Nephron (organoid): ENCODE measurements at regions not wholly inside any gene's neighbourhood (a gene's known extent, or its start where the extent isn't known, plus 50 kb on each side); places are given as distances from the start of the nearest gene placed in this dataset.

Experiments used
- H3K27ac Mint-ChIP-seq, 3 experiments: 2 replicates each; pipeline ENCODE4 v1.8.0; 2020; ENCODE audit warnings: mixed read lengths in 3 of 3, mild to moderate bottlenecking in 2 of 3, moderate library complexity in 1 of 3
- H3K27me3 Mint-ChIP-seq: 2 replicates; pipeline ENCODE4 v1.8.0; 2021; ENCODE audit warnings: low read depth, mild to moderate bottlenecking, moderate library complexity, mixed read lengths
- H3K36me3 Mint-ChIP-seq: 2 replicates; pipeline ENCODE4 v1.8.0; 2020; ENCODE audit warnings: low read depth, mixed read lengths
- H3K4me1 Mint-ChIP-seq: 2 replicates; pipeline ENCODE4 v1.8.0; 2020; ENCODE audit warnings: mixed read lengths
- H3K4me3 Mint-ChIP-seq, 3 experiments: 2 replicates each; pipeline ENCODE4 v1.8.0; 2020; ENCODE audit warnings: mild to moderate bottlenecking in 3 of 3, mixed read lengths in 3 of 3, moderate library complexity in 2 of 3
- H3K9me3 Mint-ChIP-seq: 2 replicates; pipeline ENCODE4 v1.8.0; 2020; ENCODE audit warnings: mixed read lengths
- TF ChIP-seq, protein P1 (sequence below), 3 experiments: fragments of 200-600 bp; sonication (generic); IDR thresholded peaks; one replicate each; pipeline ENCODE4 v1.5.0; 2021; ENCODE audit warnings: antibody characterized with exemption in 3 of 3; ENCODE audit not compliant: unreplicated experiment in 3 of 3

DNA sequence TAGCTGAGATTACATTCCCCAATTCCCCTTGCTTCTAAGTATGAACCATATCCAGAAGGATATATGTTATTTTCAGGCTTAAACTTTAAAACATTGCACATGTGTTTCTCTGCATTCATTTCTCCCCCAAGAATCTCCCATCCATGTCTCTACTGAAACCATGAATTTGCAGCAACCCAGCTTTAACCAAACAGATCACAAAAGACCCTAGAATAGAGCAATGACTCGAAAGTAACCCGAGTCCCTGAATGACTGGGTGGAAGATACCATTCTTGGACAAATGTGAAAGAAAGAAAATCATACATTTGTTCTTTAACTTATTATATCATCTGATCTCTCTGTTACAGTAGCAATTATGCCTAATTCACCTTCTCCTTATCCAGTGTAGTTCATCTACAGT is 278.7 kb downstream of the IPMK start:
- Mint-ChIP-seq H3K4me1 (no peaks in the 10 kb centered on the region), H3K27me3 (no peaks in the 10 kb centered on the region), H3K9me3 (no peaks in the 10 kb centered on the region), H3K27ac (no peak overlapping the region), H3K4me3 (no peak overlapping the region), H3K36me3 (no peaks in the 10 kb centered on the region)
- TF ChIP-seq, protein P1, sequence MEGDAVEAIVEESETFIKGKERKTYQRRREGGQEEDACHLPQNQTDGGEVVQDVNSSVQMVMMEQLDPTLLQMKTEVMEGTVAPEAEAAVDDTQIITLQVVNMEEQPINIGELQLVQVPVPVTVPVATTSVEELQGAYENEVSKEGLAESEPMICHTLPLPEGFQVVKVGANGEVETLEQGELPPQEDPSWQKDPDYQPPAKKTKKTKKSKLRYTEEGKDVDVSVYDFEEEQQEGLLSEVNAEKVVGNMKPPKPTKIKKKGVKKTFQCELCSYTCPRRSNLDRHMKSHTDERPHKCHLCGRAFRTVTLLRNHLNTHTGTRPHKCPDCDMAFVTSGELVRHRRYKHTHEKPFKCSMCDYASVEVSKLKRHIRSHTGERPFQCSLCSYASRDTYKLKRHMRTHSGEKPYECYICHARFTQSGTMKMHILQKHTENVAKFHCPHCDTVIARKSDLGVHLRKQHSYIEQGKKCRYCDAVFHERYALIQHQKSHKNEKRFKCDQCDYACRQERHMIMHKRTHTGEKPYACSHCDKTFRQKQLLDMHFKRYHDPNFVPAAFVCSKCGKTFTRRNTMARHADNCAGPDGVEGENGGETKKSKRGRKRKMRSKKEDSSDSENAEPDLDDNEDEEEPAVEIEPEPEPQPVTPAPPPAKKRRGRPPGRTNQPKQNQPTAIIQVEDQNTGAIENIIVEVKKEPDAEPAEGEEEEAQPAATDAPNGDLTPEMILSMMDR (IDR thresholded peaks at IDR 0.05; ENCODE audit: unreplicated experiment in 3 of 3), result no peak

DNA sequence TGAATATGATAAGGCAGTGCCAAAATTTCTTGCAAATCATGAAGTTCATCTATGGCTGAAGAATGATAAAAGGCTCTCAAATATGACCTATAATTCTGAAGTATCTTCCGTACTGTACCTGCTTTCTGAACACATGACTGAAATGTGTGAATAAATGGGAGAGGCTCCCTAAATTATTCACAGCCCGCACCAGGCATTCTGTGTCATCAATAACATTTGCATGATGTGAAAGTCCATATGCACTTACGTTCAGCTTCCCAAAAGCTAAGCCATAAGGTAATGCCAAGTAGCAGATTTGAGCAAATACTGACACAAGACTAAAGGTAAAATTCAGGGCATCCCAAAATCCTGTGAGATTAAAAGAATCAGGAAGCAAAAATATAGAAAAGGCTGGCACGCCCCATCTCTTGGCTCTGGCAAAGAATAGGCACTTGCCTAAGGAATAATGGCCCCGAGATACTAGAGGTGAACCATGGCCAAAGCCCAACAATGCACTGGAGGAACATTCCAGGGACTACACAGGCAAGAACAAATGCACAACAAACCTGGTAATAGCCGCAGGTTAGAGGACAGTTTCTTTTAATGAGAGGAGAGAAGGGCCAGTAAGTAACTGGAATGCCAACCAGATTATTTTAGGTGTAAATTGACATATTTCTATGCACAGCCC is 280.5 kb downstream of the IPMK start:
- H3K4me3 Mint-ChIP-seq, result no peak overlapping the region
- H3K27me3 Mint-ChIP-seq, result no peaks in the 10 kb centered on the region
- no peaks in the 10 kb centered on the region for H3K9me3 Mint-ChIP-seq
- no peaks in the 10 kb centered on the region for H3K4me1 Mint-ChIP-seq
- TF ChIP-seq, protein P1 (IDR thresholded peaks at IDR 0.05; ENCODE audit: unreplicated experiment in 3 of 3), result no peak
- H3K36me3 Mint-ChIP-seq, result no peaks in the 10 kb centered on the region
- no peak overlapping the region for H3K27ac Mint-ChIP-seq

DNA sequence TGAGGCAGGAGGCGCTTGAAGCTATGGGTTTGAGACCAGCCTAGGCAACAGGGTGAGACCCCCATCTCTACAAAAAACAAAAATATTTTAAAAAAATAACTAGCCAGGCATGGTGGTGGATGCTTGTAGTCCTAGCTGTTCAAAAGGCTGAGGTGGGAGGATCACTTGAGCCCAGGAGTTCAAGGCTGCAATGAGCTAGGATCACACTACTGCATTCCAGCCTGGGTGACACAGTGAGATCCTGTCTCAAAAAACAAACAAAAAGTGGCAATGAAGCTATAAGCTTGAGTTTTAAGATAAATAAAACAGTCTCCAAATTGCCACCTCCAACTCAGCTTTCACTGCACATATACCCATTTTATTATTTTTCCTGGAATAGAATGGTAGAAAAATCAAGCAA is 281.3 kb downstream of the IPMK start:
- H3K4me1 Mint-ChIP-seq, result no peaks in the 10 kb centered on the region
- H3K9me3 Mint-ChIP-seq, result no peaks in the 10 kb centered on the region
- no peak overlapping the region for H3K4me3 Mint-ChIP-seq
- H3K27me3 Mint-ChIP-seq, result no peaks in the 10 kb centered on the region
- TF ChIP-seq, protein P1 (IDR thresholded peaks at IDR 0.05; ENCODE audit: unreplicated experiment in 3 of 3), result no peak
- no peak overlapping the region for H3K27ac Mint-ChIP-seq
- H3K36me3 Mint-ChIP-seq, result no peaks in the 10 kb centered on the region

DNA sequence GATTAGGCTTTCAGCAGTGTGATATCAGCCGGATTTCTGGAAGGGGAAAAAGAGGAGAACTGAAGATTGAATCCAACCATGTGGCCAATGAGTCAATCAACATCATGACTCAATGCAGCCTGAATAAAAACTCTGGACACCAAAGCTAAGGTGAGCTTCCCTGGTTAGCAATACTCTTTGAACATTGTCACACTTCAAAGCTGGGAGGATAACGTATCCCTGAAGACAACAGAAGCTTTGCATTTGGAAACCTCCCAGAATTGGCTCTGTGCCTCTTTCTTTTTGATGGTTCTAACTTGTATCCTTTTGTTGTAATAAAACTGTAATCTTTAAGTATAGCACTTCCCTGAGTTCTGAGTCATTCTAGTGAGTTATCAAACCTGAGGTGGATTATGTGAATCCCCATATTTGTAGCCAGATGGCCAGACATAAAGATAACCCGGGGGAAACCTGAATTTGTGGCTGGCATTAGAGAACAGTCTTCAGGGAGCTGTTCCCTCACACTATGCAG is 284.4 kb downstream of the IPMK start:
- no peaks in the 10 kb centered on the region for H3K4me1 Mint-ChIP-seq
- H3K36me3 Mint-ChIP-seq, result no peaks in the 10 kb centered on the region
- no peaks in the 10 kb centered on the region for H3K9me3 Mint-ChIP-seq
- no peak overlapping the region for H3K4me3 Mint-ChIP-seq
- TF ChIP-seq, protein P1 (IDR thresholded peaks at IDR 0.05; ENCODE audit: unreplicated experiment in 3 of 3), result no peak
- no peak overlapping the region for H3K27ac Mint-ChIP-seq
- peaks cover 4% of the 10 kb centered on the region for H3K27me3 Mint-ChIP-seq

DNA sequence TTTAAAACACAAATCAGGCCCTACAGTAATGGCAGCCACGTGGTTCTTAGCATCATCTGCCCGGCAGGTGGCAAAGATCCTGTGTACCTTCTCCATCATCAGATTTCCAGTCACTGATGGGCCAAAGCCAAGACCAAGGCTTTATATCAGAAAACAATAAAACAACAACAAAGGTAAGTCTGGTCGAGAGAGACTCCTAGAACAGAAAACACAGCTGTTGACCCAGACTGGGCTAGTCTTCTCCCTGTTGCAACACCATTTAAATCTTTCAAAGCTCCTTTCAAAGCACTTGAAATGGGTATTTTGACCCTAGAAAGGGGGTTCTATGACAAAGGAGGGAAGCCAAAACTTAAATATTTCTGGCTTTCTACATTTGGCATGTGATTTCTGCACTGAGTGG is 285.6 kb downstream of the IPMK start:
- H3K4me1 Mint-ChIP-seq, result no peaks in the 10 kb centered on the region
- H3K9me3 Mint-ChIP-seq, result no peaks in the 10 kb centered on the region
- peaks cover 4% of the 10 kb centered on the region for H3K27me3 Mint-ChIP-seq
- no peak overlapping the region for H3K4me3 Mint-ChIP-seq
- no peak overlapping the region for H3K27ac Mint-ChIP-seq
- no peaks in the 10 kb centered on the region for H3K36me3 Mint-ChIP-seq
- TF ChIP-seq, protein P1 (IDR thresholded peaks at IDR 0.05; ENCODE audit: unreplicated experiment in 3 of 3), result no peak

DNA sequence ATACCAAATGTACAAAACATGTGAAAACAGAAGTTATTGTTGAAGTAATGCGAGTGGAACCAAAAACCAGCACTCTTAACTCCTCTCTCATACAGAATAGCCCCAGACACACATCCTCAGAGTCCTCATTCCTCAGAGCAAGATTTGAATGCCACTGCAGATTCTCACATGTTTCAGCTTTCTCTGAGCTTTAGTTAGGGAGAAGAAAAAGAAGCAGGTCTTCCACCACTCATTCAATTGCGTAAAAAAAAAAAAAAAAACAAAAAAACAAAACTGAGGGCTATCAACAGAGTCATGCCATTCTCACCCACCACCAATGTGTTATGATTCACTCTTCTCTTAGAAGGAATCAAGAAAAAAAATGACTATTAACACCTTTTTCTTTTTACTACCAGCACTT is 287.7 kb downstream of the IPMK start:
- Mint-ChIP-seq H3K27ac (no peak overlapping the region), H3K4me3 (no peak overlapping the region), H3K27me3 (peaks cover 4% of the 10 kb centered on the region), H3K4me1 (no peaks in the 10 kb centered on the region), H3K9me3 (peaks cover 5% of the 10 kb centered on the region), H3K36me3 (no peaks in the 10 kb centered on the region)
- TF ChIP-seq, protein P1 (IDR thresholded peaks at IDR 0.05; ENCODE audit: unreplicated experiment in 3 of 3), result no peak
